Activated CD4-positive, alpha-beta T cell treated with anti-CD3 and anti-CD28 coated beads, Interleukin-2, amount 10 ng/mL, durations not matched to agents 7 days and 5 days (primary cell): ENCODE measurements at regions not wholly inside any gene's neighbourhood (a gene's known extent, or its start where the extent isn't known, plus 50 kb on each side); places are given as distances from the start of the nearest gene placed in this dataset.

Experiments used
- CTCF ChIA-PET: fragments of 350-600 bp; sonication (Branson Sonifier 250); formaldehyde crosslinking; loops from one replicate; lab custom pipeline; 2021; ENCODE audit warnings: antibody characterized with exemption; lab: Charles Lee
- POLR2A ChIA-PET: fragments of 350-600 bp; sonication (Branson Sonifier 250); formaldehyde crosslinking; loops from one replicate; lab custom pipeline; 2021; ENCODE audit warnings: antibody characterized with exemption; lab: Charles Lee
- DNase-seq: peaks from one replicate; pipeline ENCODE4 v3.0.0-alpha.2; 2020
- H3K27ac Mint-ChIP-seq: one replicate; pipeline ENCODE4 v1.8.0; 2021; ENCODE audit warnings: mild to moderate bottlenecking, moderate library complexity, mixed read lengths
- H3K27me3 Mint-ChIP-seq: one replicate; pipeline ENCODE4 v1.8.0; 2021; ENCODE audit warnings: mixed read lengths
- H3K36me3 Mint-ChIP-seq: one replicate; pipeline ENCODE4 v1.8.0; 2021; ENCODE audit warnings: low read depth, mixed read lengths
- H3K4me1 Mint-ChIP-seq: one replicate; pipeline ENCODE4 v1.8.0; 2021; ENCODE audit warnings: mixed read lengths
- H3K4me3 Mint-ChIP-seq: one replicate; pipeline ENCODE4 v1.8.0; 2021; ENCODE audit warnings: mild to moderate bottlenecking, moderate library complexity, mixed read lengths
- H3K9me3 Mint-ChIP-seq: one replicate; pipeline ENCODE4 v1.8.0; 2021; ENCODE audit warnings: mixed read lengths

DNA sequence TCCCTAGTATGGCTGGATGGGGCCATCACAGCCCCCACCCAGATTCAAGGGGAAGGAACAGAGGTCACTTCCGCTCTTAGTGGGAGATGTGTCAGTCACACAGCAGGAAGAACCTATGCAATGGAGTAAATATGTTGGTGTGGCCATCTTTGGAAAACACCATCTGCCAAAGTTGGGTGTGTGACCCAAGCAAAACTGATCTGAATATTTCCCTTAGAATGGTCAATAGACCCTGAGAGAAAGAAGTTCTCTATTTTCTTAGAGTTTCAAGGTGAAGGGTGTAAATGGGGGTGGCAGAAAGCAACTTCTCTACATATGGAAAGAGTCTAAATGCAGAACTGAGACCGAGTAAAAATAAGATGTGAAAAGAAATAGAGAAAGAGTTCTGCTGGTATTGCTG, 212.7 kb downstream of the ESM1 start:
- H3K36me3 Mint-ChIP-seq, result peaks cover 1% of the 10 kb centered on the region
- H3K4me1 Mint-ChIP-seq, result peaks cover 2% of the 10 kb centered on the region
- ChIA-PET POLR2A (no interaction called here), CTCF (no interaction called here)
- no peak overlapping the region for H3K4me3 Mint-ChIP-seq
- DNase-seq, result no peak
- H3K27me3 Mint-ChIP-seq, result peaks cover 10% of the 10 kb centered on the region
- no peaks in the 10 kb centered on the region for H3K9me3 Mint-ChIP-seq
- H3K27ac Mint-ChIP-seq, result no peak overlapping the region

DNA sequence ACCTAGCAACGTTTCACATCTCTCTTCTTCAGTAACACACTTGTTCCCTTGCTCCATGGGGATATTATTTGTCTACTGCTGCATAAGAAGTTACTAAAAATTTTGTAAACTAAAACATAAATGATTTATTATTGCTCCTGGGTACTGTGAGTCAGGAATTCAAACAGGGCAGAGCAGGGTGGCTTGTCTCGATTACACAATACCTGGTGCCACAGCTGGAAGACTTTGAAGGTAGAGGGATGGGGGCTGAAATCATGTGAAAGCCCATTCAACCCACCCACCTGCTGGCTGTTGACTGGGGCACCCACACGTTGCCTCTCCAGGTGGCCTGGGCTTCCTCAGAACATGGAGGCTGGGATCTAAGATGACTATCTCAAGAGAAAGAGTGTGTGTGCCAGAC, 213.2 kb downstream of the ESM1 start:
- Mint-ChIP-seq H3K27ac (no peak overlapping the region), H3K4me3 (no peak overlapping the region), H3K36me3 (peaks cover 1% of the 10 kb centered on the region), H3K9me3 (no peaks in the 10 kb centered on the region), H3K27me3 (peaks cover 12% of the 10 kb centered on the region), H3K4me1 (peaks cover 2% of the 10 kb centered on the region)
- ChIA-PET CTCF (interaction anchor here (0.9 kb wide), 1 partner anchor 145 kb away, joined by 3 read pairs; no protein-coding TSS in a partner anchor), POLR2A (no interaction called here)
- DNase-seq, result no peak

DNA sequence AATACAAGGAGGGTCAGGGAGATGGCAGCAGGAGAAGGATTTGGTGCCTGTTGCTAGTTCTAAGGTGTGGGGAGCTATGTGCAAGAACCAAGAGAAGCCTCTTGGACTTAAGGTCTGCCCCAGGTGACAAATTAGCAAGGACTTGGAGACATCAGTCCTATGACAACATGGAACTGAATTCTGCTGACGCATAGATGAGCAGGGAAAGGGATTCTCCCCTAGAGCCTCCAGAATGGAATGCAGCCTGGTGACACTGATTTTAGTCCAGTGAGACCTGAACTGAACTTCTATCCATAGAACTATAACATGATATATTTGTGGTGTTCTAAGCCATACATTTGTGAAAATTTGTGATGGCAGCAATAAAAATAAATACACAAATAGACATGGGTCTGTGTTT, 215.6 kb downstream of the ESM1 start:
- CTCF ChIA-PET, result interaction anchor here (1.7 kb wide), 1 partner anchor 17 kb away, joined by 4 read pairs; no protein-coding TSS in a partner anchor
- no peak overlapping the region for H3K4me3 Mint-ChIP-seq
- H3K9me3 Mint-ChIP-seq, result peaks cover 2% of the 10 kb centered on the region
- H3K27me3 Mint-ChIP-seq, result peaks cover 9% of the 10 kb centered on the region
- no peak overlapping the region for H3K27ac Mint-ChIP-seq
- DNase-seq, result no peak
- POLR2A ChIA-PET, result no interaction called here
- H3K4me1 Mint-ChIP-seq, result peaks cover 2% of the 10 kb centered on the region
- H3K36me3 Mint-ChIP-seq, result peaks cover 1% of the 10 kb centered on the region

DNA sequence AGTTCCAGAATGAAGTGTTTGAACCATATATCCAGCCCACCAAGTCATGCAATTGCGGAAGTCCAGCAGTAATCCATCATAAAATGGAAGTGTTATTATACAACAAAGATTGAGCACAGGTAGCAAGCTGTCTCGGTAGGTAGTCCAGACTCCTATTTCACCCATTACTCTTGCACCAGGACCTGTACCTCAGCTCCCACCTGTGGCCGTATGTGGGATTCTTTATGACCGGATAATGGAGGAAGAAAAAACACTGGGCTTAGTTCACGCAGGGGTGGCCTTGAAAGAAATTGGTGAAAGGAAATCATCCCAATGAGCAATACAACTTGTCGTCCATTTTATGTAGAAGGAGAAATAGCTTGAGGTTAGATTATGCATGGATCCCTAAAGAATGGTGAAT, 216.3 kb downstream of the ESM1 start:
- Mint-ChIP-seq H3K9me3 (peaks cover 2% of the 10 kb centered on the region), H3K36me3 (peaks cover 1% of the 10 kb centered on the region), H3K4me3 (no peak overlapping the region), H3K4me1 (no peaks in the 10 kb centered on the region), H3K27me3 (peaks cover 9% of the 10 kb centered on the region), H3K27ac (no peak overlapping the region)
- POLR2A ChIA-PET, result no interaction called here
- no peak for DNase-seq
- CTCF ChIA-PET, result interaction anchor here (1.7 kb wide), 1 partner anchor 16 kb away, joined by 4 read pairs; no protein-coding TSS in a partner anchor

DNA sequence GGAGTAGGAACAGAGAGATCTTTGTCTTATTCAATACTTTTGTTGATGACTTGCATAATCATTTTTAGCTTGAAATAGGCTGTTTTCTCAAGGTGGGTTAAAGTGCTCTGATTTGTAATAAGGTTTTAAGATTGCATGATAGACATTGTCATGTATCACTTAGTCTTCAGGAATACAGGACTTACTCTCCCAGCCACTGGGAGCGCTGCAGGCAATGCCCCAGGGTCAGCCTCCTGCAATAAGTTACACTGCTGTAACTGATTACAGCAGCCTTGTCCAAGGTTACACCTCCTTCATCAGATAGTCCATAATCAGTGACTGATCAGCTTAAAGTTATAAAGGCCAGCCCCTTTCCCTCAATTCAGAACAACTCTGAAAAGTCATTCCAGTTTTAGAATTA, 218.6 kb downstream of the ESM1 start:
- CTCF ChIA-PET, result interaction anchor here (1.0 to 1.4 kb wide), 2 partner anchors 10 to 101 kb away, joined by 3 read pairs; no protein-coding TSS in a partner anchor
- Mint-ChIP-seq H3K27ac (no peak overlapping the region), H3K36me3 (peaks cover 2% of the 10 kb centered on the region), H3K27me3 (peaks cover 6% of the 10 kb centered on the region), H3K4me1 (no peaks in the 10 kb centered on the region), H3K9me3 (peaks cover 4% of the 10 kb centered on the region), H3K4me3 (no peak overlapping the region)
- DNase-seq, result no peak
- POLR2A ChIA-PET, result no interaction called here

DNA sequence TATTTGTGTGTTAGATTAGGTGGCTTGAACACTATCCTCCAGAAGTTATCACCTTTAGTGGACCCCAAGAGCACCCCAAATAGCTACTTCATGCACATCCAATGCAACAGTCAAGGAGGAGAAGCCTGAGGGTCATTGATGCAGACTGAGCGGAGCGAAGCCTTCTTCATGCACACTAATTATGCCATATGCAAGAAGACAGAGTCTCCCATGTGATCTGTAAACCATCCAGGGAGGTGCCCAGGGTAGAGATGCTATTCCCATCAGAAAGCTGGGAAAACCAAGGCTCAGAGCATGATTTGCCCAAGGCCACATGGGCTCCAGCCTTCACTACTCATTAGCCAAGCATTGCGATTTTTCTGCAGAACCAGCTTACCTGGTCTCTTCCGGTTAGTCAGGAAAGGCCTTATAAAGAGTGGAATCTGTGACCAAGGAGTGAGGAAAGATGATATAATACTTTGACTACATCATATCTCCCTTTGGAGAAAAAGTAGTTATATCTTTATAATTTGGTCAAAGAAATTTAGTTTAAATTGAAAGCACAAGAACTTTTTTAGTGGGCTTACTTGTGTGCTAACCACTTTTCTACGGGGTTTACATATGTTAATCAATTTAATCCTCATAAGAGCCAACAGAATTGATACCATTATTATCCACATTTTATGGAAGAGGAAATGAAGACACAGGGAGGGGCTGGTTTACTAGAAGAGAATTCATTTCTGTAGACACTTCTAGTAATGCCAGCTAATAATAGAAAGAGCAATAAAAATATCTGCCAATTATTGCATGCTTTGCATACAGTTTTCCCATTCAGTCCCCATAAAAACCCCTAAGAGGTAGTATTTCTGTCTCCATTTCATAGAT, 220.0 kb downstream of the ESM1 start:
- Mint-ChIP-seq H3K36me3 (peaks cover 2% of the 10 kb centered on the region), H3K4me3 (no peak overlapping the region), H3K4me1 (peaks cover 1% of the 10 kb centered on the region), H3K27me3 (peaks cover 6% of the 10 kb centered on the region), H3K9me3 (peaks cover 4% of the 10 kb centered on the region), H3K27ac (no peak overlapping the region)
- ChIA-PET CTCF (interaction anchor here (0.5 kb wide), 1 partner anchor 737 kb away, joined by 3 read pairs; no protein-coding TSS in a partner anchor), POLR2A (no interaction called here)
- DNase-seq, result no peak

DNA sequence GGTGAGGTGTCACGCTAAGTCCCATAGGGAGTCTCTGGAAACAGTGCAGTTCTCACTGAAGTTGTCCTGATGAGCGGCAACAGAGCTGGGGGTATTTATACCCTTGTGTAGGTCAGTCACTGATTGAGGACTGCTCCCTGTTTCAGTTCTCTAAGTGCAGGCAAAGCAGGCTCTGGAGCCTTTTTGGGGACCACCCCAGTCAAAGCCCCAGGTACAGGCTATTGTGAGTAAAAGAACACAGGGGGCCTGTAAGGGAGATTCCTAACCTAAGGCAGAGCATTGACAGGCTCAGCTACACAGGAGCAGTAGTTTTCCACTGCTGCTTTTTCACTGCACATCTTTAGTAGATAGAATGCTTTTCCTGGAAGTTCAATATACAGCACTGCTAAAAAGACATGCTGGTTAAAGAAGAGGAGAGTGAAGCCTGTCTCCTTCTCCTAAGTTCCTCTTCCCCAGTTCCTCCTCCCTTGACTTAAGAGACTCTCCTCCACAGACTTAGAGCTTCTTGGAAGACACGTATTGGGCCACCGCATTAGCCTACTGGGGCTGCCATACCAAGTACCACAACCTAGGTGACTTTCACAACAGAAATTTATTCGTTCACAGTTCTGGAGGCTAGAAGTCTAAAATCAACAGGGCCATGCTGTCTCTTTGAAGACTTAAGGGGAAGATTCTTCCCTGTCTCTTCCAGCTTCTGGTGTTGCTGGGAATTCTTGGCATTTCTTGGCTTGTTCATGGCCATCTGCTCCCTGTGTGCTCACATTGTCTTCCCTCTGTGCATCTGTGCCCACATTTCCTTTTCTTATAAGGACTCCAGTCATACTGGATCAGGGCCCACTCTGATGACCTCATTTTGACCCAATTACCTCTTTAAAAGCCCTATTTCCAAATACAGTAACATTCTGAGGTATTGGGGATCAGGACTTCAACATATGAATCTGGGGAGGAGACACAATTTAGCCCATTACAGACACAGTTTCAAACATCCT, 221.0 kb downstream of the ESM1 start:
- H3K4me1 Mint-ChIP-seq, result peaks cover 1% of the 10 kb centered on the region
- DNase-seq, result no peak
- no peak overlapping the region for H3K27ac Mint-ChIP-seq
- no peak overlapping the region for H3K4me3 Mint-ChIP-seq
- H3K27me3 Mint-ChIP-seq, result peaks cover 6% of the 10 kb centered on the region
- ChIA-PET CTCF (no interaction called here), POLR2A (no interaction called here)
- H3K9me3 Mint-ChIP-seq, result peaks cover 4% of the 10 kb centered on the region
- H3K36me3 Mint-ChIP-seq, result peaks cover 2% of the 10 kb centered on the region

DNA sequence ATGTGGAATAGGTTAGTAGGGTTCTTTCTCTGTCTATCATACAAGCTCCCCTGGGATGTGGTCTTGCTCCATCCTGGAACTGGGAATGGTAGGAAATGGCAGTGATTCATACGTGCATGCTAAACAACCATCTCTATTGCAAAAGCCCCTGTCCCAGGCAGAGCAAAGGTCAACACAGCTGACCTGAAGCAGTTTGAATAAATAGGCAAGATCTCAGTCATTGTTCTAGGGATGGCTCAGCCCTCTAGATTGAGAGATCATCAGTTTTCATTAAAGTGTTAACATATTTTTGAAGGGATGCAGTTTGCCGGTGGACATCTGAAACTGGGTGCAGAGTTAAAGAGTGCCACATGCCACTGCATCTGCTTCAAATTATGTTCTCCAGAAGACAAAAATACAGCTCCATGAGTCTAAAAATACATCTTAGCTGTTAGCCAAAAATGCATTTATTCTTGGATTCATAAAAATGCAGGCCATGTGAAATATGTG, 224.1 kb downstream of the ESM1 start:
- Mint-ChIP-seq H3K9me3 (peaks cover 4% of the 10 kb centered on the region), H3K27me3 (peaks cover 5% of the 10 kb centered on the region), H3K4me3 (no peak overlapping the region), H3K4me1 (peaks cover 11% of the 10 kb centered on the region), H3K36me3 (peaks cover 5% of the 10 kb centered on the region), H3K27ac (no peak overlapping the region)
- POLR2A ChIA-PET, result no interaction called here
- no peak for DNase-seq
- CTCF ChIA-PET, result interaction anchor here (0.8 to 1.7 kb wide), 5 partner anchors 10 to 84 kb away, joined by 3 to 6 read pairs (median 4); no protein-coding TSS in a partner anchor

DNA sequence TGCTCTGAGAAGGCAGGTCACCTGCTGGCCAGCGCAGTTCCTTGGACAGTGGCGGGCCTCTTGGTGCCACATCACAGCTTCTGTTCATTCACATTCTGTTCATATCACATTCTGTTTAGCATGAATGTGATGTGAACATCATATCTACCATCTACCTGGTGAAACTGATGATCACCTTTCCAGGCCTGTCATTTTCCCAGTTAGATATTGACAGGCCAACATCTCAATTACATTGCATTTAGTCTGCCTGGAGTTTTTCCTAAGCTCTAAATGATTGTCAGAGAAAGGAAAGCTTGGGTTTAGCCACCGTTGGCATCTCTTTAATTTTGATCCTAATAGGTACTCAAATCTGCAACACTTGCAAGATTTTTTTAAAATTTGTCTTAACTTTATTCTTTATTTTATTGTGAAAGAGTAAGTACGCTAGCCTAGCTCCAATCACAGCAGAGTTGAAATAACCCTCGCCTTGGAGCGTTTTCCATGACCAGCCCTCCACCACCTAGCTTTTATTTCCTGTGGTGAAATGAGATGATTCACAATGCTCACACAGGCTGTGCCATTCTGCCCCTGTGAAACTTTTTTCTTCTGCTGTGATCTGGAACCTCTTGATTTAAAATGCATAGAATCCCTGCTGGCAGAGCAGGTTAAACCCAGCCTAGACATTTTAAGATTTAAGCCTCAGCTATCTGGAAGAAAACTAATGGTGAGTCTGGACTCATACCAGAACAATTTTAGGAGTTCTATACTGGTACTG, 225.0 kb downstream of the ESM1 start:
- DNase-seq, result no peak
- H3K4me3 Mint-ChIP-seq, result no peak overlapping the region
- ChIA-PET CTCF (interaction anchor here (0.8 to 1.7 kb wide), 5 partner anchors 11 to 84 kb away, joined by 3 to 6 read pairs (median 4); no protein-coding TSS in a partner anchor), POLR2A (no interaction called here)
- peaks cover 5% of the 10 kb centered on the region for H3K27me3 Mint-ChIP-seq
- H3K27ac Mint-ChIP-seq, result no peak overlapping the region
- peaks cover 12% of the 10 kb centered on the region for H3K9me3 Mint-ChIP-seq
- peaks cover 19% of the 10 kb centered on the region for H3K4me1 Mint-ChIP-seq
- peaks cover 10% of the 10 kb centered on the region for H3K36me3 Mint-ChIP-seq

DNA sequence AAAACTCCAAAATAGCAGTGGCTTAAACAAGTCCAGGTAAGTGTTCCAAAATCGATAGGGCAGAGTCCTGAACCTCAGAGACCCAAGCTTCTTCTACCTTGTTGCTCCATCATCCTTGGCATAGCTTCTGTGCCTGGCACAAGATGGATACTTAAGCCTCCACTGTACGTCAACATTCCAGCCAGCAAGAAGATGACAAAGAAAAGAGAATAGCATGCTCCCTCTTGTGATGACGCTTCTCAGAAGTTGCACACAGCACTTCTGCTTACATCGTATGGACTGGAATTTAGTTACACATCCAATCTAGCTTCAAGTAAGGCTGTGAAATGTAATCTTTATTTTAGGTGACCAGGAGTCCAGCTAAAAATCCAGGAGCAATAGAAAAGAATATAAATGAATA, 227.4 kb downstream of the ESM1 start:
- Mint-ChIP-seq H3K4me1 (peaks cover 26% of the 10 kb centered on the region), H3K36me3 (peaks cover 8% of the 10 kb centered on the region), H3K27ac (no peak overlapping the region), H3K9me3 (peaks cover 9% of the 10 kb centered on the region), H3K4me3 (no peak overlapping the region), H3K27me3 (peaks cover 5% of the 10 kb centered on the region)
- POLR2A ChIA-PET, result no interaction called here
- CTCF ChIA-PET, result interaction anchor here (0.6 to 3.0 kb wide), 4 partner anchors 10 to 128 kb away, joined by 3 to 12 read pairs (median 3); no protein-coding TSS in a partner anchor
- DNase-seq, result no peak

DNA sequence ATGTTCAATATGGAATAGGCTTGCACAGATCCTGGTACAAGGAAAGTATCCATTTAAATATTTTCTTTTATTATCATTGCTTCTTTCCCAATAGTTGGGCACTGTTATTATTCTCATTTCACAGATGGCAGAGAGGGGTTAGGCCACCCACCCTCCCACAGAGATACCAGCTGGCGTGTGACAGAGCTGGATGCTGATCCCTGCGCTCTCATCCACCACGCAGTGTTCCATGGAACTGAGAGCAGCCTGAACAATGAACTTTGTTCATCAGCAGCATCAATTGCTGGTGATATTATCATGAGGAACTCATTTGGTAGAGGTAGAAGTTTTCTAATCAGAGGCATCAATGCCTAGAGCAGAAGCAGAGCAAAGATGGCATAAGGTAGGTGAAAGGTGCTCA, 227.9 kb downstream of the ESM1 start:
- peaks cover 30% of the 10 kb centered on the region for H3K4me1 Mint-ChIP-seq
- POLR2A ChIA-PET, result no interaction called here
- peaks cover 5% of the 10 kb centered on the region for H3K27me3 Mint-ChIP-seq
- CTCF ChIA-PET, result interaction anchor here (0.6 to 3.0 kb wide), 5 partner anchors 9 to 129 kb away, joined by 3 to 12 read pairs (median 3); no protein-coding TSS in a partner anchor
- no peak for DNase-seq
- H3K27ac Mint-ChIP-seq, result no peak overlapping the region
- H3K9me3 Mint-ChIP-seq, result peaks cover 9% of the 10 kb centered on the region
- no peak overlapping the region for H3K4me3 Mint-ChIP-seq
- peaks cover 11% of the 10 kb centered on the region for H3K36me3 Mint-ChIP-seq
